HEK293 (cell line): ENCODE measurements at regions not wholly inside any gene's neighbourhood (a gene's known extent, or its start where the extent isn't known, plus 50 kb on each side); places are given as distances from the start of the nearest gene placed in this dataset.

Source experiments
- KLF10 ChIP-seq: fragments of 450-650 bp; IDR thresholded peaks from 2 replicates; pipeline ENCODE4 v1.5.1; 2018; ENCODE audit warnings: missing biosample characterization, mild to moderate bottlenecking, missing genetic modification characterization
- ZBTB7A ChIP-seq: fragments of 450-650 bp; formaldehyde crosslinking; IDR thresholded peaks from 2 replicates; pipeline ENCODE4 v1.5.1; 2016; ENCODE audit warnings: low read depth, missing biosample characterization, missing genetic modification characterization
- ZNF302 ChIP-seq: fragments of 450-650 bp; formaldehyde crosslinking; IDR thresholded peaks from 2 replicates; pipeline ENCODE4 v1.5.1; 2016; ENCODE audit warnings: missing biosample characterization, missing genetic modification characterization, low read depth
- ZNF350 ChIP-seq: fragments of 450-650 bp; formaldehyde crosslinking; IDR thresholded peaks from 2 replicates; pipeline ENCODE4 v1.5.0; 2017; ENCODE audit warnings: missing biosample characterization, mild to moderate bottlenecking, missing genetic modification characterization
- ZNF362 ChIP-seq: fragments of 450-650 bp; formaldehyde crosslinking; IDR thresholded peaks from 2 replicates; pipeline ENCODE4 v1.5.1; 2016; ENCODE audit warnings: missing biosample characterization, missing genetic modification characterization
- ZNF747 ChIP-seq: fragments of 450-650 bp; formaldehyde crosslinking; IDR thresholded peaks from 2 replicates; pipeline ENCODE4 v1.5.1; 2016; ENCODE audit warnings: missing biosample characterization, missing genetic modification characterization
- ZNF843 ChIP-seq: fragments of 450-650 bp; formaldehyde crosslinking; IDR thresholded peaks from 2 replicates; pipeline ENCODE4 v1.5.1; 2016; ENCODE audit warnings: missing biosample characterization, missing genetic modification characterization
- TF ChIP-seq, protein P1 (sequence below): fragments of 450-650 bp; formaldehyde crosslinking; IDR thresholded peaks from 2 replicates; pipeline ENCODE4 v1.5.1; 2016; ENCODE audit warnings: missing biosample characterization, missing genetic modification characterization
- TF ChIP-seq, protein P2 (sequence below): fragments of 450-650 bp; formaldehyde crosslinking; IDR thresholded peaks from 2 replicates; pipeline ENCODE4 v1.5.1; 2016; ENCODE audit warnings: missing biosample characterization, missing genetic modification characterization, low read depth
- TF ChIP-seq, protein P3 (sequence below): sonication (generic); formaldehyde crosslinking; IDR thresholded peaks from 2 replicates; pipeline ENCODE4 v1.8.1; 2022; ENCODE audit warnings: mild to moderate bottlenecking, moderate library complexity, missing genetic modification reagents

- TF ChIP-seq, protein P1, sequence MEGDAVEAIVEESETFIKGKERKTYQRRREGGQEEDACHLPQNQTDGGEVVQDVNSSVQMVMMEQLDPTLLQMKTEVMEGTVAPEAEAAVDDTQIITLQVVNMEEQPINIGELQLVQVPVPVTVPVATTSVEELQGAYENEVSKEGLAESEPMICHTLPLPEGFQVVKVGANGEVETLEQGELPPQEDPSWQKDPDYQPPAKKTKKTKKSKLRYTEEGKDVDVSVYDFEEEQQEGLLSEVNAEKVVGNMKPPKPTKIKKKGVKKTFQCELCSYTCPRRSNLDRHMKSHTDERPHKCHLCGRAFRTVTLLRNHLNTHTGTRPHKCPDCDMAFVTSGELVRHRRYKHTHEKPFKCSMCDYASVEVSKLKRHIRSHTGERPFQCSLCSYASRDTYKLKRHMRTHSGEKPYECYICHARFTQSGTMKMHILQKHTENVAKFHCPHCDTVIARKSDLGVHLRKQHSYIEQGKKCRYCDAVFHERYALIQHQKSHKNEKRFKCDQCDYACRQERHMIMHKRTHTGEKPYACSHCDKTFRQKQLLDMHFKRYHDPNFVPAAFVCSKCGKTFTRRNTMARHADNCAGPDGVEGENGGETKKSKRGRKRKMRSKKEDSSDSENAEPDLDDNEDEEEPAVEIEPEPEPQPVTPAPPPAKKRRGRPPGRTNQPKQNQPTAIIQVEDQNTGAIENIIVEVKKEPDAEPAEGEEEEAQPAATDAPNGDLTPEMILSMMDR (tag by site-specific recombination), result no peak
- TF ChIP-seq KLF10 (no peak), ZNF350 (tag by site-specific recombination) (no peak), ZBTB7A (no peak), ZNF843 (tag by site-specific recombination) (no peak), ZNF747 (tag by site-specific recombination) (no peak), ZNF362 (no peak), ZNF302 (no peak)
- TF ChIP-seq, protein P2, sequence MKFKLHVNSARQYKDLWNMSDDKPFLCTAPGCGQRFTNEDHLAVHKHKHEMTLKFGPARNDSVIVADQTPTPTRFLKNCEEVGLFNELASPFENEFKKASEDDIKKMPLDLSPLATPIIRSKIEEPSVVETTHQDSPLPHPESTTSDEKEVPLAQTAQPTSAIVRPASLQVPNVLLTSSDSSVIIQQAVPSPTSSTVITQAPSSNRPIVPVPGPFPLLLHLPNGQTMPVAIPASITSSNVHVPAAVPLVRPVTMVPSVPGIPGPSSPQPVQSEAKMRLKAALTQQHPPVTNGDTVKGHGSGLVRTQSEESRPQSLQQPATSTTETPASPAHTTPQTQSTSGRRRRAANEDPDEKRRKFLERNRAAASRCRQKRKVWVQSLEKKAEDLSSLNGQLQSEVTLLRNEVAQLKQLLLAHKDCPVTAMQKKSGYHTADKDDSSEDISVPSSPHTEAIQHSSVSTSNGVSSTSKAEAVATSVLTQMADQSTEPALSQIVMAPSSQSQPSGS (tag by site-specific recombination), result no peak
- TF ChIP-seq, protein P3, sequence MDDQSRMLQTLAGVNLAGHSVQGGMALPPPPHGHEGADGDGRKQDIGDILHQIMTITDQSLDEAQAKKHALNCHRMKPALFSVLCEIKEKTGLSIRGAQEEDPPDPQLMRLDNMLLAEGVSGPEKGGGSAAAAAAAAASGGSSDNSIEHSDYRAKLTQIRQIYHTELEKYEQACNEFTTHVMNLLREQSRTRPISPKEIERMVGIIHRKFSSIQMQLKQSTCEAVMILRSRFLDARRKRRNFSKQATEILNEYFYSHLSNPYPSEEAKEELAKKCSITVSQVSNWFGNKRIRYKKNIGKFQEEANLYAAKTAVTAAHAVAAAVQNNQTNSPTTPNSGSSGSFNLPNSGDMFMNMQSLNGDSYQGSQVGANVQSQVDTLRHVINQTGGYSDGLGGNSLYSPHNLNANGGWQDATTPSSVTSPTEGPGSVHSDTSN (CRISPR knock-in tag), result no peak
Measured at GRCh38 chr12:126061777-126062176, 996.5 kb downstream of the AACS start.
